Activated naive CD4-positive, alpha-beta T cell treated with anti-CD3 and anti-CD28 coated beads, Interleukin-2, amount 10 ng/mL, durations not matched to agents 7 days and 5 days (primary cell): ENCODE measurements at regions not wholly inside any gene's neighbourhood (a gene's known extent, or its start where the extent isn't known, plus 50 kb on each side); places are given as distances from the start of the nearest gene placed in this dataset.
"Not testable (repeated sequence)": the region's sequence is repeated elsewhere in the genome, so short reads cannot be mapped to it uniquely, and the experiment has no call there.

Source experiments
- CTCF ChIA-PET: fragments of 350-600 bp; sonication (Branson Sonifier 250); formaldehyde crosslinking; loops from one replicate; lab custom pipeline; 2021; ENCODE audit warnings: antibody characterized with exemption; lab: Charles Lee
- DNase-seq: peaks from one replicate; pipeline ENCODE4 v3.0.0-alpha.2; 2020
- H3K27ac Mint-ChIP-seq: one replicate; pipeline ENCODE4 v1.8.0; 2021; ENCODE audit warnings: mild to moderate bottlenecking, moderate library complexity, mixed read lengths
- H3K27me3 Mint-ChIP-seq: one replicate; pipeline ENCODE4 v1.8.0; 2021; ENCODE audit warnings: mild to moderate bottlenecking, mixed read lengths
- H3K36me3 Mint-ChIP-seq: one replicate; pipeline ENCODE4 v1.8.0; 2021; ENCODE audit warnings: mixed read lengths
- H3K4me1 Mint-ChIP-seq: one replicate; pipeline ENCODE4 v1.8.0; 2021; ENCODE audit warnings: mixed read lengths
- H3K4me3 Mint-ChIP-seq: one replicate; pipeline ENCODE4 v1.8.0; 2021; ENCODE audit warnings: mild to moderate bottlenecking, moderate library complexity, mixed read lengths
- H3K9me3 Mint-ChIP-seq: one replicate; pipeline ENCODE4 v1.8.0; 2021; ENCODE audit warnings: mixed read lengths

GRCh38 chr11:29628609-29629008 lies 388.2 kb downstream of the KCNA4 start:
- Mint-ChIP-seq H3K36me3 (no peaks in the 10 kb centered on the region), H3K27me3 (no peaks in the 10 kb centered on the region), H3K4me1 (no peaks in the 10 kb centered on the region), H3K4me3 (no peak overlapping the region), H3K9me3 (peaks cover 8% of the 10 kb centered on the region), H3K27ac (no peak overlapping the region)
- DNase-seq: no peak
- CTCF ChIA-PET: no interaction called here

DNA sequence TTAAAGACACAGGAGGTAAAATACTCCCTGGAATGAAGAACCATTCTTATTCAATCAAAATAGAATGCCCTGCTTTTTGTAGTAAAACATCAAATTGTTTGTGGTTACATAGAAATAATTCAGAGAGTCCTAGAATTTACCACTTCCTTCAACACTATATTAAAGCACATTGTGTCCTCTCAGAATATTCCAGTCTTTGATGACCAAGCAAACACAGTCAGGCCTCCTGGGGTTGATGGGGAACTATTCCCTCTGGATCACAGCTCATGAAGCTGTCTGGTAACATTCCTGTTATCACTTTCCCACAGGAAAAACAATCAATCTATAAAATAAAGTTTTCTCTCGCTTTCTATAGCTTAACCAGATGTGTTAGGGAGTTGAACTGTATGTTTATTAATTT lies 389.3 kb downstream of the KCNA4 start:
- peaks cover 8% of the 10 kb centered on the region for H3K9me3 Mint-ChIP-seq
- no peak overlapping the region for H3K4me3 Mint-ChIP-seq
- H3K4me1 Mint-ChIP-seq: no peaks in the 10 kb centered on the region
- no peaks in the 10 kb centered on the region for H3K27me3 Mint-ChIP-seq
- H3K27ac Mint-ChIP-seq: no peak overlapping the region
- no peak for DNase-seq
- CTCF ChIA-PET: no interaction called here
- no peaks in the 10 kb centered on the region for H3K36me3 Mint-ChIP-seq

GRCh38 chr11:29623144-29623722 lies 393.6 kb downstream of the KCNA4 start:
- Mint-ChIP-seq H3K4me1 (no peaks in the 10 kb centered on the region), H3K27me3 (no peaks in the 10 kb centered on the region), H3K4me3 (no peak overlapping the region), H3K9me3 (no peaks in the 10 kb centered on the region), H3K27ac (no peak overlapping the region), H3K36me3 (no peaks in the 10 kb centered on the region)
- no peak for DNase-seq
- CTCF ChIA-PET: no interaction called here

DNA sequence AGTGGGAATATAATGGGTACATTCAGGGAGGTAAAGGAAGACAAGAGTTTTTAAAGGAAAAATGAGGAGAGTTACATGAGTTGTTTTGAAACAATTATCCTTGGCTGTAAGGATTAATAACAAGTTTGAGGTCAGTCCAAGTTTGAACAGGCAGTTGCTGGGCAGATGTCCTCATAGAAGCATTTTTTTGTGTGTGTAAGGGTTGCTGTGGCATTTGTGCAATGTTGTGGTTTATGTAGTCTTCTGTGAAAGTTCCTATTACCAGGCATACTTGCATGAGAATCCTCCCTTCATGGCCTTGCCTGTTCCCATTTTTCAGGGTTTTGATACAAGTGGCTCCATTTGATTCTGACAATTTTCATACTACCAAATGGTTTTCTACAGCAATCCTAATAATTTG lies 400.2 kb downstream of the KCNA4 start:
- CTCF ChIA-PET: no interaction called here
- DNase-seq: no peak
- no peak overlapping the region for H3K27ac Mint-ChIP-seq

DNA sequence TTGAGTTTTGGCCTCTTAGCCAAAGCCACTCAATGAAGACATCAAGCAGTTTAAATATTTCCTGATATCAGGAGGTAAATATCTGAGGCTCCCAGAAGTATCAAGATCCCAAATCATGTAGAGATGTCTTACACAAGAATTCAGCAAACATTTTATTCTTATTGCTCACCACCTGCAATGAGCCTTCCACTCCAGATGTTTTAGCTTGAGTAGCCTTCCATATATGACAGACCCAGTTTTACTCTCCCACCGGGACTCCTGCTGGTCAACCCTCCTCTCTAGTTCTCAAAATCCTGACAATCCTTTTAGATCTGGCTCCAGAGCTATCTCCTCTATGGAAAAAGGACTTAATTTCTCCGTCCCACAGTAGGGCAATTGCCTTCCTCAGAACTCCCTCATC lies 404.4 kb downstream of the KCNA4 start:
- Mint-ChIP-seq H3K4me3 (no peak overlapping the region), H3K9me3 (peaks cover 9% of the 10 kb centered on the region), H3K4me1 (no peaks in the 10 kb centered on the region), H3K27me3 (no peaks in the 10 kb centered on the region), H3K36me3 (no peaks in the 10 kb centered on the region), H3K27ac (no peak overlapping the region)
- DNase-seq: no peak
- CTCF ChIA-PET: interaction anchor here (0.8 to 1.0 kb wide), 2 partner anchors 40 to 124 kb away, joined by 3 read pairs; no protein-coding TSS in a partner anchor

More for the DNA sequence above, 400.2 kb downstream of the KCNA4 start:
- no peaks in the 10 kb centered on the region for H3K4me1 Mint-ChIP-seq
- no peak overlapping the region for H3K4me3 Mint-ChIP-seq
- no peaks in the 10 kb centered on the region for H3K9me3 Mint-ChIP-seq
- no peaks in the 10 kb centered on the region for H3K27me3 Mint-ChIP-seq
- no peaks in the 10 kb centered on the region for H3K36me3 Mint-ChIP-seq

DNA sequence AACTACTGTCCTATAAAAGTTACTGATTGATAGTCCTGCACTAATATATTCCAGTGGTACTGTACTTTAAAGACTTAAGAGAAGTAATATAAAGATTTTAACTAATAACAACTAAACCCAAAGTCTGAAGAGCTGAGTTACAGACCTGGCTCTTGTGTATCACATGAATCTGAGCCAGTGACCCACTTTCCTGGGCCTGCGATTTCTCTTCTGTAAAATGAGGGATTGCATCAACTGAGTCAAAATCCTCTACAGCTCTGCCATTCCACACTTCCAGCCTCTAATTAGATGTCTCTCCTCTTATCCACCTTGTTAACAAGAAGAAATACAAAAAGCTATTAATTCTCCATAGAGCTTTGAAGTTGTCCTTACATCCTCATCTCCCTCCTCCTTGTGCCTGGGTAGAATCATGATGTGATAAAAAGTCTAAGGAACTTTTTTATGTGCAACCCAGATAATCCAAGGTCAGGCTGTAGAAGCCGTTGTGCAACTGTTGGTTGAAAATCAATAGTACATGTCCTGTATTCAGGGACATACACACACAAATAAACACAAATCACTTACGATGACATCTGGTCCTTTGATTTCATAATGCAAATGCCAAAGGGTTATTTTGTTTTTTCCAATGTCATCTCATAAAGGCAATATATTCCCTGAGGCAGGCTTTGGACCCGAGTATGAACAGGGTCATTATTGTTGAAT lies 410.3 kb downstream of the KCNA4 start:
- no peaks in the 10 kb centered on the region for H3K36me3 Mint-ChIP-seq
- no peaks in the 10 kb centered on the region for H3K4me1 Mint-ChIP-seq
- CTCF ChIA-PET: no interaction called here
- H3K27ac Mint-ChIP-seq: no peak overlapping the region
- DNase-seq: no peak
- peaks cover 11% of the 10 kb centered on the region for H3K9me3 Mint-ChIP-seq
- no peaks in the 10 kb centered on the region for H3K27me3 Mint-ChIP-seq
- H3K4me3 Mint-ChIP-seq: no peak overlapping the region

DNA sequence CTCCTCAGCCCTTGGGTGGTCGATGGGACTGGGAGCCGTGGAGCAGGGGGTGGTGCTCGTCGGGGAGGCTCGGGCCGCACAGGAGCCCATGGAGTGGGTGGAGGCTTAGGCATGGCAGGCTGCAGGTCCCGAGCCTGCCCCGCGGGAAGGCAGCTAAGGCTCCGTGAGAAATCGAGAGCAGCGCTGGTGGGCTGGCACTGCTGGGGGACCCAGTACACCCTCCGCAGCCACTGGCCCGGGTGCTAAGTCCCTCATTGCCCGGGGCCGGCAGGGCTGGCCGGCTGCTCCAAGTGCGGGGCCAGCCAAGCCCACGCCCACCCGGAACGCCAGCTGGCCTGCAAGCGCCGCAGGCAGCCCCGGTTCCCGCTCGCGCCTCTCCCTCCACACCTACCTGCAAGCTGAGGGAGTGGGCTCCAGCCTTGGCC lies 416.7 kb downstream of the KCNA4 start:
- H3K27ac Mint-ChIP-seq, H3K9me3 Mint-ChIP-seq, H3K27me3 Mint-ChIP-seq, DNase-seq, H3K36me3 Mint-ChIP-seq, CTCF ChIA-PET, H3K4me3 Mint-ChIP-seq, H3K4me1 Mint-ChIP-seq: not testable (repeated sequence)

DNA sequence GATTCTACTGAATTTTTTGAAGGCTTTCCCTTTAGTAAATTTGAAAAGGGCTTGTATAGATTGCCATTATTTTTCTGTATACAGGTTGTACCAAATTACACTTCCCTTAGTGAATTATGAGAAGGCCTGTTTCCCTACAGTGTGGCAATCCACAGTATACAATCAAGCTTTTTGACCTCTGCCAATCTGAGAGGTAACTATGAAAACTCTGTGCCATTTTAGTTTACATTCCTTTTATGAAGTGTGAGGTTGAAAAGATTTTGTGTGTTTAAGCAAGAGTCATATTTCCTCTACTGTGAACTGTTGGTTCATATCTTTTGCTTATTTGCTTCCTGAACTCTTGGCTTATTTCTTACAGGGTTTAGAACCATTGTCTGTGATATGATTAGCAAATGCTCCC lies 432.5 kb downstream of the KCNA4 start:
- H3K9me3 Mint-ChIP-seq: peaks cover 13% of the 10 kb centered on the region
- no peak for DNase-seq
- no peak overlapping the region for H3K4me3 Mint-ChIP-seq
- no peak overlapping the region for H3K27ac Mint-ChIP-seq
- CTCF ChIA-PET: no interaction called here
- H3K4me1 Mint-ChIP-seq: no peaks in the 10 kb centered on the region
- no peaks in the 10 kb centered on the region for H3K36me3 Mint-ChIP-seq
- H3K27me3 Mint-ChIP-seq: no peaks in the 10 kb centered on the region

- CTCF ChIA-PET: no interaction called here
- H3K36me3 Mint-ChIP-seq: no peaks in the 10 kb centered on the region
- no peaks in the 10 kb centered on the region for H3K4me1 Mint-ChIP-seq
- H3K4me3 Mint-ChIP-seq: no peak overlapping the region
- no peaks in the 10 kb centered on the region for H3K27me3 Mint-ChIP-seq
- H3K9me3 Mint-ChIP-seq: peaks cover 12% of the 10 kb centered on the region
- no peak overlapping the region for H3K27ac Mint-ChIP-seq
- no peak for DNase-seq
Observed at GRCh38 chr11:29578806-29579205, 438.0 kb downstream of the KCNA4 start.

GRCh38 chr11:29564486-29564885 lies 452.3 kb downstream of the KCNA4 start:
- CTCF ChIA-PET: no interaction called here
- no peaks in the 10 kb centered on the region for H3K9me3 Mint-ChIP-seq
- DNase-seq: no peak
- no peak overlapping the region for H3K27ac Mint-ChIP-seq
- no peaks in the 10 kb centered on the region for H3K27me3 Mint-ChIP-seq
- H3K4me1 Mint-ChIP-seq: no peaks in the 10 kb centered on the region
- no peaks in the 10 kb centered on the region for H3K36me3 Mint-ChIP-seq
- H3K4me3 Mint-ChIP-seq: no peak overlapping the region

DNA sequence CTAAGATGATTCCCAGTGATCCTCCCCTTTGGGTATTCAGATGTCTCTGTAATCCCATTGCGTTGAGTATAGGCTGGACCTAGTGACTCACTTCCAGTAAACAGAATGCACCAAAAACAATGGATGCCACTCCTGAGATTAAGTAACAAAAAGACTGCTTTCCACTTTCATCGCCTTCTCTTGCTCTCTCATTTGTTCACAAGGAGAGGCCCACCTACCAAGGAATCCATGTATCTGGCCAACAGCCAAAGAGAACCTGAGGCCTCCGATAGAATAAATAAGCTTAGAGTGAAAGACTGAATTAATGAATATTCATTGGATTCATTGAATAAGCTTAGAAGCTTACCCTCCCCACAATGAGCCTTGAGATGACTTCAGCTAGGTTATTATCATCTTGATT lies 454.6 kb downstream of the KCNA4 start:
- no peaks in the 10 kb centered on the region for H3K27me3 Mint-ChIP-seq
- CTCF ChIA-PET: no interaction called here
- H3K4me1 Mint-ChIP-seq: no peaks in the 10 kb centered on the region
- no peak overlapping the region for H3K4me3 Mint-ChIP-seq
- DNase-seq: no peak
- H3K9me3 Mint-ChIP-seq: no peaks in the 10 kb centered on the region
- H3K27ac Mint-ChIP-seq: no peak overlapping the region
- H3K36me3 Mint-ChIP-seq: no peaks in the 10 kb centered on the region

GRCh38 chr11:29553990-29554389 lies 462.8 kb downstream of the KCNA4 start:
- CTCF ChIA-PET: no interaction called here
- Mint-ChIP-seq H3K4me1 (no peaks in the 10 kb centered on the region), H3K36me3 (no peaks in the 10 kb centered on the region), H3K27ac (no peak overlapping the region), H3K9me3 (peaks cover 7% of the 10 kb centered on the region), H3K4me3 (no peak overlapping the region), H3K27me3 (no peaks in the 10 kb centered on the region)
- no peak for DNase-seq

DNA sequence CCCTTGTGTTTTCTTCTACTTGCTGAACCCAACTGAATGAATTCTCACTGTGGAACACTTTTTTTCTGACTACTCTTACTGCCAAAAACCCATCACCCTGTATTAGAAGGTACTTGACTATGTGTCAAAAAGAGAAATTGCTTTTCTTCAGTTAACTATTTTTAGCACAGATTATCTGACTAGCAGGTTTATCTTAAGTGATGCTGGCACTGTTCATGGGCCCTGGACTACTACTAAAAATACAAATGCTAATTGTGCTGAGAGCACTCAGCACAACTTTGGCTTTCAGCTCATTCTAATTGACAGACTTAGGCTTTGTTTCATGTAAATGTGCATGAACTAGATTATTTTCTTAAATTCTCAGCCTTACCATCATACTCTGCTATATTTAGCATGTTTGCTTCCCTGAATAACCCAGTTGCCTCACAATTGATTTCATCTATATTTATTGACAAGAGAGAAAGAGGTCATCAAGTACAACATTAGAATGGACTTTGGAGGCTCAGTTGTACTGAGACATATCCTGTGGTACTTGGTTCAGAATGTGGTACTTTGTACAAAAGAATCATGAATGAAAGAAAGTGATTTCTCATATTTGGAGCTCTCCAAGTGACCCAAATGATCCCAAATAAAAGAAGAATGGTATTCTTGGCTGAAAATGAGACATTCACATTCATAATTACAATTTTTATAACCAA lies 478.3 kb downstream of the KCNA4 start:
- Mint-ChIP-seq H3K36me3 (no peaks in the 10 kb centered on the region), H3K4me3 (no peak overlapping the region), H3K27ac (no peak overlapping the region), H3K27me3 (no peaks in the 10 kb centered on the region), H3K9me3 (peaks cover 2% of the 10 kb centered on the region), H3K4me1 (no peaks in the 10 kb centered on the region)
- no peak for DNase-seq
- CTCF ChIA-PET: no interaction called here

GRCh38 chr11:29534836-29535235 lies 482.0 kb downstream of the KCNA4 start:
- no peaks in the 10 kb centered on the region for H3K36me3 Mint-ChIP-seq
- H3K4me1 Mint-ChIP-seq: no peaks in the 10 kb centered on the region
- DNase-seq: no peak
- H3K4me3 Mint-ChIP-seq: no peak overlapping the region
- CTCF ChIA-PET: no interaction called here
- H3K27ac Mint-ChIP-seq: no peak overlapping the region
- no peaks in the 10 kb centered on the region for H3K27me3 Mint-ChIP-seq
- no peaks in the 10 kb centered on the region for H3K9me3 Mint-ChIP-seq

DNA sequence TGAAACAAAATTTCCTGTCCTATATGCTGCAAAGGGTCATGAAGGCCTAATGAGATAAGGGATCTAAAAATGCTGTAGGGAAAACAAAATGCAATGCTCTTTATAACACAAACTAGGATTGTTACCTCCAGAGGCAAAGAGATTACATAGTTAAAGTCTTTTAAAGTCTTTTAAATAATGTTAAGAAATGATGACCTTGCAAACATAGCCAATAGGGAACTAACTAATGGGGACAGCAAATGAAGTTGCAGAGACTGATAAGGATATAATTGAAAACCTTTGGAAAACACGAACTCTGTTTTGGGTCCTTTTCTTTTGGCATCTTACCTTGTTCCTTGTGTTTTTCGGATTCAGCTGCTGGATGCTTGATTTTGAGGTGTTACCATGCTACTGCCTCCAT lies 485.9 kb downstream of the KCNA4 start:
- Mint-ChIP-seq H3K9me3 (peaks cover 7% of the 10 kb centered on the region), H3K27me3 (no peaks in the 10 kb centered on the region), H3K27ac (peak overlapping the region; percentile 33), H3K4me1 (no peaks in the 10 kb centered on the region), H3K36me3 (no peaks in the 10 kb centered on the region), H3K4me3 (no peak overlapping the region)
- no peak for DNase-seq
- CTCF ChIA-PET: no interaction called here
